ENCODE measurements at regions not wholly inside any gene's neighbourhood (a gene's known extent, or its start where the extent isn't known, plus 50 kb on each side); places are given as distances from the start of the nearest gene placed in this dataset.
"Not testable (repeated sequence)": the region's sequence is repeated elsewhere in the genome, so short reads cannot be mapped to it uniquely, and the experiment has no call there.

- intact Hi-C loops (cut with DNase I), result no loop called here
- Histone ChIP-seq H3K27me3 (no peaks in the 10 kb centered on the region), H3K36me3 (no peaks in the 10 kb centered on the region), H3K4me1 (no peaks in the 10 kb centered on the region), H3K4me3 (no peak overlapping the region), H3K9me3 (no peaks in the 10 kb centered on the region), H3K27ac (no peak overlapping the region)
- DNase-seq (no peak), ATAC-seq (peak; percentile 25)
- no peak for TF ChIP-seq CTCF (IDR thresholded peaks at IDR 0.05)
Measured at GRCh38 chr16:26987597-26988010, 79.1 kb upstream of the C16orf82 start.

GRCh38 chr16:26988186-26988585 lies 78.5 kb upstream of the C16orf82 start:
- Histone ChIP-seq H3K27ac (no peak overlapping the region), H3K4me3 (no peak overlapping the region), H3K36me3 (no peaks in the 10 kb centered on the region), H3K4me1 (no peaks in the 10 kb centered on the region), H3K9me3 (no peaks in the 10 kb centered on the region), H3K27me3 (no peaks in the 10 kb centered on the region)
- intact Hi-C loops (cut with DNase I), result no loop called here
- no peak for TF ChIP-seq CTCF (IDR thresholded peaks at IDR 0.05)
- ATAC-seq, result no peak
- DNase-seq, result no peak

GRCh38 chr16:26990384-26991120 lies 76.2 kb upstream of the C16orf82 start:
- intact Hi-C loops (cut with DNase I); H3K27ac ChIP-seq; H3K36me3 ChIP-seq; ATAC-seq; DNase-seq; H3K9me3 ChIP-seq; H3K4me1 ChIP-seq; H3K27me3 ChIP-seq; H3K4me3 ChIP-seq: not testable (repeated sequence)

- Histone ChIP-seq H3K4me1 (no peaks in the 10 kb centered on the region), H3K36me3 (no peaks in the 10 kb centered on the region), H3K4me3 (no peak overlapping the region), H3K9me3 (no peaks in the 10 kb centered on the region), H3K27me3 (no peaks in the 10 kb centered on the region), H3K27ac (no peak overlapping the region)
- ATAC-seq (no peak), DNase-seq (no peak)
- intact Hi-C loops (cut with DNase I), result no loop called here
- TF ChIP-seq CTCF (IDR thresholded peaks at IDR 0.05), result no peak
Measured at GRCh38 chr16:26992666-26993349, 73.9 kb upstream of the C16orf82 start.

GRCh38 chr16:26993511-26993910 lies 73.2 kb upstream of the C16orf82 start:
- DNase-seq, result no peak
- H3K27ac ChIP-seq, result no peak overlapping the region
- intact Hi-C loops (cut with DNase I), result no loop called here

More at GRCh38 chr16:26993511-26993910, 73.2 kb upstream of the C16orf82 start:
- ATAC-seq, result no peak
- H3K4me3 ChIP-seq, result no peak overlapping the region
- H3K9me3 ChIP-seq, result no peaks in the 10 kb centered on the region
- no peaks in the 10 kb centered on the region for H3K4me1 ChIP-seq
- no peaks in the 10 kb centered on the region for H3K36me3 ChIP-seq
- no peak for TF ChIP-seq CTCF (IDR thresholded peaks at IDR 0.05)
- H3K27me3 ChIP-seq, result no peaks in the 10 kb centered on the region

Data from upper lobe of right lung (tissue), 1 donor.